Brain microvascular endothelial cell (primary cell): ENCODE measurements at regions not wholly inside any gene's neighbourhood (a gene's known extent, or its start where the extent isn't known, plus 50 kb on each side); places are given as distances from the start of the nearest gene placed in this dataset.
A peak's percentile ranks its signal among the peaks of the same experiment; 100 is the strongest.

Experiments
- DNase-seq: peaks from one replicate; pipeline ENCODE4 v3.0.0-alpha.2; 2020
- H3K27ac ChIP-seq: fragments of 250-450 bp; sonication (Bioruptor Pico); 2 replicates; pipeline ENCODE4 v1.5.1; 2020; ENCODE audit warnings: mild to moderate bottlenecking, moderate library complexity
- H3K27me3 ChIP-seq: fragments of 250-450 bp; sonication (Bioruptor Pico); replicated peaks from 2 replicates; pipeline ENCODE4 v1.5.1; 2020; ENCODE audit warnings: mild to moderate bottlenecking
- H3K36me3 ChIP-seq: fragments of 250-450 bp; sonication (Bioruptor Pico); replicated peaks from 2 replicates; pipeline ENCODE4 v1.5.1; 2020; ENCODE audit warnings: mild to moderate bottlenecking
- H3K4me3 ChIP-seq: 2 replicates; pipeline ENCODE4 v1.5.1; 2011; ENCODE audit warnings: low read depth, mild to moderate bottlenecking, control low read depth, low read length, moderate library complexity
- in situ Hi-C: cut with HindIII; loops from 2 replicates; pipeline ENCODE4 v1.10.0; 2017; ENCODE audit warnings: low sequenced_read_pairs, low pct_ligation_motif_present
- TF ChIP-seq, protein P1 (sequence below): IDR thresholded peaks from 2 replicates; pipeline ENCODE4 v1.5.1; 2011; ENCODE audit warnings: low read depth, mild to moderate bottlenecking, moderate library complexity, low read length, control low read depth, inconsistent platforms; ENCODE audit errors: missing control alignments

DNA sequence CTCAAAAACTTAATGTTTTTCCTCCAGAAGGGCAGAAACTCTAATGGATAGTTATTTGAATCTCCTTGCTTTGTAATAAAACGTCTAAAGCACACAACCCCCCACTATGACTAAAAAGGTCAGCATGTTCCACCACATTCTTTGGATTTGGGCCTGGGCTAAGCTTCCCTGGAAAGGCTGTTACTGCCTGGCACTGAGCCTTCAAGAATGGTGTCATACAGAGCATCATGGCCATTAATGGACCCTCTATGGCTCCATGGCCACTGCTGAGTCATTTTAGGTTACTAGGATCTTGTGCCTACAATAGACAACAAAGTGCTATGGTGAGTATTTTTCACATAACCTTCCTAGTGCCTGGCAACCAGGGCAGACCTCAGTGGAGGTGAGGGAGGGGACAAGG, 242.6 kb upstream of the FAT3 start:
- Histone ChIP-seq H3K36me3 (no peaks in the 10 kb centered on the region), H3K27me3 (no peaks in the 10 kb centered on the region), H3K4me3 (no peak overlapping the region), H3K27ac (peak overlapping the region; percentile 74)
- DNase-seq = peak; percentile 87
- TF ChIP-seq, protein P1, sequence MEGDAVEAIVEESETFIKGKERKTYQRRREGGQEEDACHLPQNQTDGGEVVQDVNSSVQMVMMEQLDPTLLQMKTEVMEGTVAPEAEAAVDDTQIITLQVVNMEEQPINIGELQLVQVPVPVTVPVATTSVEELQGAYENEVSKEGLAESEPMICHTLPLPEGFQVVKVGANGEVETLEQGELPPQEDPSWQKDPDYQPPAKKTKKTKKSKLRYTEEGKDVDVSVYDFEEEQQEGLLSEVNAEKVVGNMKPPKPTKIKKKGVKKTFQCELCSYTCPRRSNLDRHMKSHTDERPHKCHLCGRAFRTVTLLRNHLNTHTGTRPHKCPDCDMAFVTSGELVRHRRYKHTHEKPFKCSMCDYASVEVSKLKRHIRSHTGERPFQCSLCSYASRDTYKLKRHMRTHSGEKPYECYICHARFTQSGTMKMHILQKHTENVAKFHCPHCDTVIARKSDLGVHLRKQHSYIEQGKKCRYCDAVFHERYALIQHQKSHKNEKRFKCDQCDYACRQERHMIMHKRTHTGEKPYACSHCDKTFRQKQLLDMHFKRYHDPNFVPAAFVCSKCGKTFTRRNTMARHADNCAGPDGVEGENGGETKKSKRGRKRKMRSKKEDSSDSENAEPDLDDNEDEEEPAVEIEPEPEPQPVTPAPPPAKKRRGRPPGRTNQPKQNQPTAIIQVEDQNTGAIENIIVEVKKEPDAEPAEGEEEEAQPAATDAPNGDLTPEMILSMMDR = no peak
- in situ Hi-C loops = no loop called here

DNA sequence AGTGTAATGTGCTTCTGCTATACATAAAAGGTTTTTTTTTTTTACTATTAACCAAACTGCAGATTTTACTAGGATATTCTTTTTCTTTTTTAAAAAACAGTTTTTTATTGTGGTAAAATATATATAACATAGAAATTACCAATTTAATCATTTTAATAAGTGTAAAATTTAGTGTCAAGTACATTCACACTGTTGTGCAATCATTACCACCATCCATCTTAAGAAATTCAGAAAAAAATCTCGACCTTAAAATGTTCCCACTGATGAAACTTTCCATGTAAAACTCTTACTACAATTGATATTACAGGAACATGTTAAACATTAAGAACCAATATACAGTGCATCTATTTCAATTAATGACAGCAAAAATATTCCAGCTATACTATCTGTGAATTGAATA, 244.8 kb upstream of the FAT3 start:
- H3K36me3 ChIP-seq = no peaks in the 10 kb centered on the region
- in situ Hi-C loops = no loop called here
- DNase-seq = no peak
- no peaks in the 10 kb centered on the region for H3K27me3 ChIP-seq
- TF ChIP-seq, protein P1 = no peak
- no peak overlapping the region for H3K27ac ChIP-seq
- H3K4me3 ChIP-seq = no peak overlapping the region

DNA sequence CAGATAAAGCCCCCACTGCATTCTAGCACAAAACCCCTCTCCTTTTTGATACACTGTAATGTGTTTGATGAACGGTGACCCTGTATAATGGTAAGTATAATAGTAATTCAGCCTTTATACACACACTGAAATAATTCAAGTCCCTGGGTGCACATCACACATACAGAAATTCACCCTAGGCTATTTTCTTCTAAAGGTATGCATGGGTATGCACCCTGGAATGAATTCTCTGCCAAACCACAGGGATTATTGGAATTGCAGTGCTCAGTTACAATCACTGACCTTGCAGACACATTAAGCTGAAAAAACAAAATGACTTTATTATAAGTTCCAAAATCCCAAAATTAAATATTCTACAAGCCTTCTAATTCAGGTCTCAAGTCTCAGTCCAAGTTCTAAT, 245.9 kb upstream of the FAT3 start:
- DNase-seq = no peak
- Histone ChIP-seq H3K4me3 (no peak overlapping the region), H3K27ac (no peak overlapping the region), H3K36me3 (no peaks in the 10 kb centered on the region), H3K27me3 (no peaks in the 10 kb centered on the region)
- TF ChIP-seq, protein P1 = no peak
- in situ Hi-C loops = no loop called here

DNA sequence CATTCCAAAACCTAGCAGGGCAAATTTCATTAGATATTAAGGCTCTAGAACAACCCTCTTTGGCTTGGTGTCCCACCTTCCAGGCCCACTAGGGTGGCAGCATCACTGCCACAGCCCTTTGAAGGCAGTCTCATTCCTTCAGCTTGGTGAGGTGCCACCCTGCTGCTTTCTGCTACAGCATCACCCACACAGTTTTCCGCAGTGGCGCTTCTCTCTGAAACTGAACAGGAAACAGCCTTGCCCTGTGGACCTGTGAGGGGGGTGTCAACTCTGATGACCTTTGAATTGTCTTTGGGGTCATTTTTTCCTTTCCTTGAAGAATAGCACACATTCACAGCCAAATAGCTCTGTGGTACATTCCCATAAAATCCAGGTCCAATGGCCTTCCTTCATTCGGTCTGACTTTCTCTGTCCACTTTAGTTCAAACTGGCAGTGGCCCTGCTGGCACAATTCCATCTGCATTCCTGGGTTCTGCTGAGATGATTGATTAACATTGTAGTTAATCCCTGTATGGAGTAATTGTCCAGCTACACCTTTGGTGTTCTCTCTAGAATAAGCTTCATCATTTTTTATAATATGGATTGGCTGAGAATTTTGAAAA, 251.9 kb upstream of the FAT3 start:
- Histone ChIP-seq H3K27ac (no peak overlapping the region), H3K4me3 (no peak overlapping the region), H3K36me3 (no peaks in the 10 kb centered on the region), H3K27me3 (no peaks in the 10 kb centered on the region)
- DNase-seq = no peak
- TF ChIP-seq, protein P1 = no peak
- in situ Hi-C loops = no loop called here

DNA sequence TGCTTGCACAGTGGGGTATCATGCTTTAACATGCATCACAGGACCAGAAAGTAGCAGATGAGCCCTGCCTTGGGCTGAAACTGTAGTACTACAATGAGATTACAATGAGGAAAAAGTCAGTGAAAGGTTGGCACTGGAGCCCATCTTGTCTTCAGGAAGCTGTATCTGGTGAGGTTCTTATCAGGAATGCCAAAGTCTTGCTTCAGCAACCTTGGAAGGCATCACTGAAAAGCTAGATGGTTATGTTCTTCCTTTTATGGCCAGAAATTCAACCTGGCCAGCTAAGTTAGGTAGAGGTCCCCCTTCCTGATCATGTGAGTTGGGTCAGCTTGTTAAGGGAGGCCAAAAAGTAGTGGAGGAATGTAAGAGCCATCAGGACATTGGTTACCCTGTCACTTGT, 254.0 kb upstream of the FAT3 start:
- DNase-seq = no peak
- no peak overlapping the region for H3K4me3 ChIP-seq
- no peaks in the 10 kb centered on the region for H3K27me3 ChIP-seq
- no peak overlapping the region for H3K27ac ChIP-seq
- H3K36me3 ChIP-seq = no peaks in the 10 kb centered on the region
- in situ Hi-C loops = no loop called here
- TF ChIP-seq, protein P1 = no peak

DNA sequence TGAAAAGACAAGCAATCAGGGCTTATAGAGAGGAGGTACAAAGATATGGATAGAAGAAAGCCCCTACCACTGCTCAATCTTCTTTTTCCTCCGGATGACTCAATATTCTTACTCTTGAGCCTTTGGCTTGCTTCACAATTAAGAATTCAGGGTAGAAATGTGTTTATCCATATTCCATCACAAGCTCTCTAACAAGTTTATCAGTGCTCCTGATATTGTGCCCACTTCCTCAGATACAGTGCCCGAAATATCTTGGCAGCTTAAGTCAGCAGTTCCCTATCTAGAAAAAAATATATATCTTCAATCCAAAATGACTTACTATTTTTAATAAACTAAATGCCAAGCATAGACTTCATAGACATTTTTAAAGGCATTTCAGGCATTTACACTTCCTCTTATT, 255.1 kb upstream of the FAT3 start:
- no peaks in the 10 kb centered on the region for H3K27me3 ChIP-seq
- in situ Hi-C loops = no loop called here

More for the DNA sequence above, 255.1 kb upstream of the FAT3 start:
- Histone ChIP-seq H3K27ac (no peak overlapping the region), H3K36me3 (no peaks in the 10 kb centered on the region), H3K4me3 (no peak overlapping the region)
- TF ChIP-seq, protein P1 = no peak
- DNase-seq = no peak
